T-helper 2 cell treated with Interferon-gamma antibody and Interleukin-4, amounts not matched to agents 100 ng/mL and 5 ng/mL, for 36 hours (primary cell): ENCODE measurements at regions not wholly inside any gene's neighbourhood (a gene's known extent, or its start where the extent isn't known, plus 50 kb on each side); places are given as distances from the start of the nearest gene placed in this dataset.
"Not testable (repeated sequence)": the region's sequence is repeated elsewhere in the genome, so short reads cannot be mapped to it uniquely, and the experiment has no call there.

Experiments
- intact Hi-C: fragments of 100-400 bp; cut with micrococcal nuclease; formaldehyde crosslinking; loops from one replicate; pipeline ENCODE4 v1.15.1; 2023

DNA sequence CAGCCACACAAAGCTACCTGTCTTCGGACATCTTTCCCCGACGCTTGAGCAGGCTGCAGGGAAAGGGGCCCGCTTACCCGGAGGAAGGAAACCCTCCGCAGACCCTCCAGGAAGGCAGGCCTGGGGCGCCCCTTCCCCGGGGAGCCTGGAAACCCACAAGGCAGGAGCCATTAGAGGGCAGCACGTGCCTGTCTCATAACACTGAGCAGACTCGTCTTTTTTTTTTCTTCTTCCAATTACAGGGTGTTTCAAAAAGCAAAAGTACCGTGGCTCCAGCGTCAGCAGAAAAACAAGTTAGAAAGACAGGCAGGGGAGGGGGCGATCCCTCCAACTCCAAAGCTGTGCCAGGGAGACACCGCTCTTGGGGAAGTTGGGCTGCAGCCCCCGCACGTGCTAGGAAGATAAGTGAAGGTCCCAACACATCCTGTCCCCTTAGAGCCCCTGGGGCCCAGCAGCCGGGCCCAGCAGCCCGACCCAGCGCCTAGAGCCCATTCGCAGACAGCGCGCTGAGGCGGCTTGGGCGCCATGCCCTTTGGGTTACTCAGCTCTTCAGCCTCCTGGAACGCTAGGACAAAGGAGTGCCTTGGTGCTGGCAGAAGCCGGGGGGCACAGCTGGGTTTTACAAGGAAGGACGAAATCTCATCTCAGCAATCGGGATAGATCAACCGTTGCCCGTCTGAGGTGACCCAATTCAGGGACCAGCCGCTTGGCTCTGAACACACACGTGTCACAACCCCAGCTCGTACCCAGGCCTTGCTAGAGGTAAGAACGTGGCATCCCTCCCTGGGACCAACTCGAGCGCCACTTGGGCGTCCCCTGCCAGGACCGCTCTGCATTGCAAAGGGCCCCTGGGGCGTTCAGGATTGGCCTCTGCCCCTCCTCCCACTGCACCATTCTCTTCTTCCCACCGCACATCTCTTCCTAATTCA is 136.3 kb downstream of the LY86 start:
- intact Hi-C loops: loop anchor here (1.0 kb wide), 2 partner anchors 48 to 518 kb away; no protein-coding TSS in a partner anchor

DNA sequence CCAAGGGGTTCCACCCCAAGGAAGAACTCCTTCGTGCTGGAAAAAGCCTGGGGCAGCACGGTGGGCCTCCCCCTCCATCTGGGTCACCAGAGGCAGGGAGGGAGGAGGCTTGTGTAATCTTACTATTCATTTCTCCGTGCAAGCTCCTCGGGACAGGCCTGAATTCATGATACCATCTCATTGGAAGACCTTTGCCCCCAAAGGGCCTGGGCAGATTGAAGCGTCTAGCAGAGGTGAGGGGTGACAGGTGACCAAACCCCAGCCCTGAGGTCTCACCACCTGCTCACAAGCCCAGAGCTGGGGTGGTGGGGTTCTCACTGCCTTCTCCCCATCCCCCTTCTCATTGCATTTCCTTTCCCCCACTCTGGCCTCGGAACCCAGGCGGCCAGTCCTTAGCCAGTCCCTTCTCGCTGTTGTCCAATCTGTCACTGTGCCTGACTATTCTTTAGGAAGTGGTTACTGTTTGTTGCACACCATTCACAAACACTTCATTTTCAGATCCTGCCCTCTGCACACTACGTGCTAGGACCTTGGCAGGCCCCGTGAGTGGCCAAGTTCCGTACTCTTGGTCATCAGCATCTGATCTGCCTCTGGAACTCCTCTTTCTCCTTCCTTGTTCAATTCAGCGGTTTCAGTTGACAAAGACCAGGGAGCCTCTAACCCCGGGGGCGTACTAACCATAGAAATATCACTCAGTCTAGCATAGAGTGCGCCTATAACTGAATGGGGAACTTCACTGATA is 137.1 kb downstream of the LY86 start:
- intact Hi-C loops: no loop called here

DNA sequence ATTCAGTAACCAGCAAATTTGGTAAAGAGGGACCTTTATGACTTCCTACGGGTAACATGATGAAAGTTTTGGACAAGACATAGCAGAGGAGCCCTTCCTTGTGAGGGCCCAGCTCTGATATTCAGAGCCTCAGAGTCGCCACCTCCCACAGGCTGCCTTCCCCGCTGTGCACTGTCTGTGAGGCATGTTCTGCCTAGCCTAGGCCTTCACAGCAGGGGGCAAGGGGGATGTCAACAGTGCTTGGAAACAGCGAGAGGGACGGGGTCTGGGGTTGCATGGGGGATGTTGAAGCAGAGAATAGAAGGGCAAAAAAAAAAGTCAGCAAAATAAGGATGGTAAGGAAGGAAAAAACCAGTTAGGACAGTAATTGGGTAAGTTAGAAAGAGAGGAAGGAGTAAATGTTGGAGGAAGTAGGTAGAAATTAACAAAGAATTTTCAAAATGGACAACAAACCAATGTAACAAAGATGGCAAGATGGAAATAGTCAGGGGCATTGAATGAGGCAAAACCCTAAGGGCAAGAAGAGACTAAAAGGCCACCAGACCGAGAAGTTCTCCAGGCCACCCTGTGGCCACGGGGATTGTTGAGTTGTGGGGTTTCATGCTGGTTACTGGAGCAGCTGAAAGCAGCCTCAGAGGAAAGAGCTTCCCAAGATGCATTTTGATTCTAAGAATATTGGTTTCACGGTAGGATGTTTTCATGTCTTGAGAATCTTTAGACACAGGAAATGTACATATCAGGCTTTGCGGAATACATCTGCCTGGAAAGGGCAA is 139.8 kb downstream of the LY86 start:
- intact Hi-C loops: no loop called here

DNA sequence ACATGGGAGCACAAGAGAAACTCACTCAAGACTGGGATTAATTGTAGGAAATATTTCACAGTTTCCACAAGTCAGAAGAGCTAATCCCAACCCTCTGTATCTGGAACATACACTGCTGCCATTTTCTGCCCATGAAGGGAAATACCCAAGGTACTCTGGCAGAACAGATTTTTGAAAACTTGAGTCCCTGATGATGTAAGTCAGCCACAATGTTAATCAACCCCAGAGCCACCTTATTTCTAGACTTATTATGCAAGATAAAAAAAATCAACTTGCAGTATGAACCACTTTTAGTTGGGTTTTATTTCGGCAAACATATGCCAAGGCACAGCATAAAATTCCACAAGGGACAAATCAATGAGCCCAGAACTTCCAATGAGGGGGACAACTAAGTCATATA is 141.5 kb downstream of the LY86 start:
- intact Hi-C loops: no loop called here

DNA sequence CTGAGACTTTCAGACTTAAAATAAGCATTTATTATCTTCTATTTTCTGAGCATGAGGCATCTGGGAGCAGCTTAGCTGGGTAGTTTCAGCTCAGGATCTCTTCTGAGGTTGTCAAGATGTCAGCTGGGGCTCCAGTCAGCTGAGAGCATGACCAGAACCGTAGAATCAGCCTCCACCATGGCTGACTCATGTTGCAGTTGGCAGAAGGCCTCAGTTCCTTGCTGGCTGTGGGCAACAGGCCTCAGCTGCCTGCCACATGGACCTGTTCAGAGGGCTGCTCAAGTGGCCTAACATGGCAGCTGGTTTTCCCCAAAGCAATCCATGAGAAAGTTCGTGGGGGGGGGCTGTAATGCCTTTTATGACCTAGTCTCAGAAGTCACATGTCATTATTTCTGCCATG is 142.3 kb downstream of the LY86 start:
- intact Hi-C loops: no loop called here

DNA sequence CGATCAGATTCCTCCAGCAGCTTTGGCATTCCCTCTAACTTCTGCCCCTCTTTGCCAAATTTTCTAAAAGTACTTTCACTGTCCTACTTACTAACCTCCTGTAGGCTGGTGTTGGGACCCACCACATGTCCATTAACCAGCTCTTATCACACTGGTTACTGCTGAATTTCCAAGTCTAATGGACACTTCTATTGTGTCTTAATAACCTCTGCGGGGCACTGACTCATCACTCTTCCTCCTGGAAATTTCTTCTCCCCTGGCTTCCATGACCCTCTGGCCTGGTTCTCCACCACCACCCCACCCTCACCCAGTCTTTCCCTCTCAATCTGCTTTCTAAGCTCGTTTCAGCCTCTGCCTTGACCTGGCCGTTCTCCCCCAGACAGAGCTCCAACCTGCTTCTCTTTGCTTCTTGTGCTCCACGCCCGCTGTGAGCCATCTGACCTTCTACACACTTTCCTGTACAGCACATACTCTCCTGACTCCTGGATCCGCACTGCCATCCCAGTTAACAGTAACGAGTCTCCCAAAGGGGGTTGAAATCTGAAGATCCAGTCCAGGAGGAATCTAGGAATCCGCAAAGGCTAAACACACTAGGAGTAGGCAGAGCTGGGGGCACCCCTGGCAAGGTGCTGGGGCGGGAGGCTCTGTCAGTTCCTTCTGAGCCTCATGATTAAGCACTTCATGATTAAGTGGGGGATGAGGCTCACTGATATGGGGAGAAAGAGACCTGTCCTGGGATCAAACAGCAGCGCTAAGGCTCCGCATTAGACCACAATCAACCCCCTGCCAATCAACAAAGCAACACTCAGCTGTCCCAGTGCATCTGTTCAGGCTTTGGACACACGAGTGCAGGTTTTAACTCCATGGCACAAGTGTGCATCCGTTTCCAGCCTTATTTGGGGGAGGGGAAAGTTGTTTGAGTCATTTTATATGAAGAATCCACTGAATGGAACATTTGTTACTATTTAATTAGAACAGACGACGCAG is 146.3 kb downstream of the LY86 start:
- intact Hi-C loops: no loop called here

DNA sequence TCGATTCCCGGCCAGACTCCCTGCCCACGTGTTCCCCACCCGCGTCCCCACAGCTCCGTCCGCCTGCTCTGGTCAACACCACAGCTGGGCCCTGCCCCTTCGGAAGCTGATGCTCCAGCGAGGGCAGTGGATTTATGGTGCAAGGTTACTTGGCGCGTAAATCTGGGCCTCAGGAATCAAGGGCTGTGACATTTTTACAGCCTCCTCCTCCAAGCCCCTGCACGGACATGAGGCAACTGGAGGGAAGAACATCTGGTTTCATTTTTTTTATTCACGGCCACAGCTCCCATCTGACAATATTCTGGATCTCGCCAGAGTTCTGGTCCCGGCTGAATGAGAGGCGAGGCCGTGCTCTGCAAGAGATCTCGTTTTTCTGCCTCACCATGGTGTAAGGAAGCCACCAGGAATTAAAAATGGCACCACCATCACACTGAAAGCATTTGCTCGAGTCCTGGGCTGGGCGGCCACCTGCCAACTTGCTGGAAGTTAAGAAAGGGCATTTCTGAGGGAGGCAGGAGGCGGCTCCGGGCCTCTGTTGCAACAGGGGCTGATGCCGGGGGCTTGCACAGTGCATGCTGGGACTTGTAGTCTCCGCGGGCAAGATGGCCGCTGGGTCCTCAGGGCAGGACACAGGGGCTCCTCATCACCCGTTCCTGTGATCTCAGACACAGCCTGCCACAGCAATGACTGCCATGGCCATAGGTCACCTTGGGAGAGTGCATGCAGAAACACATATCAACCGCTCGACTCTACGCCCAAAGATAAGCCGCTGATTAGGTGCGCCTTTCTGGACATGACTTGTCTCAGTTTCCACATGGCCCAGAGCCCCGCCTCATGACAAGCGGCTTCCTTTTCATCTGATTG is 148.5 kb downstream of the LY86 start:
- intact Hi-C loops: no loop called here

DNA sequence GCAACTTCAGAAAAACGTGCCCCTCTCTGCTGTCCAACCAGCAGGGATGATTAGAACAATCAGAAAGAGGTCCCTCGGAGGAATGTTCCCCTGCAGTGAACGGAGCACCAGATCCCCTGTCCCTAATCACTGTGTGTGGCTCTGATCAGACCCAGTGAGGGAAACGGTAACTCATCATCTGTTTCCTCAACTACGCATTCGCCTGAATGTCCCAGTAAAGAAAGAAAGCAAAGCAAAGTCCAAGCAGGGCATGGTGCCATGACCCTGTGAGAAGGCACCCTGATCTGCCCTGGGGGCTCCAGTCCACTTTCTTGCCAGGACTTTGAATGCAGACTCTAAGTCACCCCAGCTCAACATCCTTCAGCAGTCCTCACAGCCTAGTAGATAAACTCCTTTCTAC is 149.2 kb downstream of the LY86 start:
- intact Hi-C loops: no loop called here

DNA sequence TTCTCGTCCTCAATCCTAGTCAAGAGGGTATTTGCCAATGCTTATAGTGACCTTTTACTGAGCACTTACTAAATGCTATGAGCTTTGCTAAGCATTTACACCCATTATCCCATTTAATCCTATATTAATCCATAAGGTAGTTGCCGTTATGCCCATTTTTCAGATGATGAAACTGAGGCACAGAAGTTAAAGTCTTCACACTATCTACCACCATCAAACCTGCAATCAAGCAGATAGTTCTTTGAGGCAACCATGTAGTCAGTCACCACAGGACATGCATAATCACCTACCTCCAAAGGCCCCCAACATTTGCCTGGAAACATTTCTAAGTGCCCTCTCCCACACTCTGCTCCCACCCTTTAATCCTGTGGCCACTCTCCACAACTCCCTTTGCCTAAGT is 149.6 kb downstream of the LY86 start:
- intact Hi-C loops: no loop called here

DNA sequence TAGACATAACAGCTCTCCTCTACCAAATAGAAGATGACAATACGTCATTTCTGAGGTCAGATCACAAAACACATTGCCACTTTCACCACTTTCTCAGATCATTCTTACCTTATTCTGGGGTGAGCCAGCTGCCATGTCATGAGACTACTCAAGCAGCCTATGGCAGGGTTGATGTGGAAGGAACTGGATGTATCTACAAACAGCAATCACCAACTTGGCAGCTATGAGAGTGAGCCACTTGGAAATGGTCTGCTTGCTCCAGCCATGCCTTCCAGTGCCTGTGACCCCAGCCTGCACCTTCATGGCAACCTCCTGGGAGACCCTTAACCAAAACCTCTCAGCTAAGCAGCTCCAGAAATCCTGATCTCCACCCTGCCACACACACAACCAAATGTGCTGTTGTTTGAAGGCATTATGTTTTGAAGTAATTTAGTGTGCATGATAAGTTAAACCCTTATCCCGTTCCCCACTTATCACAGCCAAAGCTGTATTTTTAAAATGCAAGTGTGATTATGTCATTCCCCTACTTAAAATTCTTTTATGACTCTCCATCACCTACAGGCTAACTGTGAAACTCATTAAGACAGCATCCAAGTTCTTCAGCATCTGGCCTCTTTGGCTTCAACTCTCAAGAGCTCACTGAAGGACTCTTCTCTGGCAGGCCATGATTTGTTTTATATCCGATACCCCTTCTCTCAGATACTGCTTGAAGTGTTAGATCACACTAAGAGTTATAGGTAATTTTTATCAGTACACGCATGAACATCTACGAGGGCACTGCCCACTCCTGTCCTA is 150.6 kb downstream of the LY86 start:
- intact Hi-C loops: no loop called here

DNA sequence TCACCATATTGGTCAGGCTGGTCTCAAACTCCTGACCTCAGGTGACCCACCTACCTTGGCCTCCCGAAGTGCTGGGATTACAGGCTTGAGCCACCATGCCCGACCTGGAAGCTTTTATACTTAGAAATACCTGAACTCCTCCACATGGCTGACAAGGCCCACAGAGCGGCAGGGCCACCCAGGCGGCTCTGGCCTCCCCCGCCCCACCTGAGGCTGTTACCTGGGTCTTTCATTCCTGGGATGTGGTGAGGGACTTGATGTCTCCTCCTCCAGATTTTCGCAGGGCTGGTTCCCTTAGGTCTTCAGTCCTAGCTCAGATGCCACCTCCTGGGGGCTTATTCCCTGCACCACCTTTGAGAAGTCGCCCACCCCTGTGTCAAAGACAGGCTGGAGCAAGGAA is 152.1 kb downstream of the LY86 start:
- intact Hi-C loops: no loop called here

DNA sequence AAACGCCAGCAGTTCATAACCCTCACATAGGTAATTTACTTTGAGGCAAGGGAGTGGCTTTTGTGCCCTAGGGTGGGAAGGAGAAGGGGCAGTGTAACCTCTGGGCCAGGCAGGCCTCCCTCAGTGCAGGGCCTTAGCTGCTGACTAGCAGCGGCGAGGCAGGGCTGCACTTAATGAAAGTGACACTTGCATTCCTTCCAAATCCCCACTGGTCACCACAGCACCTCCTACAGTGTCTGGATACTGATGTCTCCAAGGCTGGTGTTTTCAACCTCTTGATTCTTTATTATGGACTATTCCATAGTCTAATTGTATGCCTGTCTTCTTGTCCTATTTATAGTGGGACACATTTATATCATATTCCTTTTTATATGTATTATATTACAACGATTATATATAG is 152.7 kb downstream of the LY86 start:
- intact Hi-C loops: no loop called here

DNA sequence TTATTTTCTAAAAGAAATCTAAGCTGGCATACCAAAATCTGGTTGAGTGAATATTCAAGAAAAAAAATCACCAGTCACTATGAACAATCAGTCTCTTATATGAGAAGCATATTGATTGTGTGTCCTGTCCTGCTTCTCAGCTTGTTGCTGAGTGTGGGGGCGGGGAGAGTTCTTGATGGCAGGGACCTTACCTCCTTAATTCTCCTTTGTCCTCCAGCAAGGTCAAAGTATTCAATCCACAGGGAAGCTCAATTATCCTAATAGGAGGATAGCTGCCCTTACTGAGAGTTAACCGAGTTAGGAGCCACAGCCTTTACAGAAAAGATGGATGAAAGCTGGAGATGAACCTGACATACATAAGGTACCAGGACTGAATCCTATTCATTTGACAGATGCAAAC is 154.0 kb downstream of the LY86 start:
- intact Hi-C loops: no loop called here

DNA sequence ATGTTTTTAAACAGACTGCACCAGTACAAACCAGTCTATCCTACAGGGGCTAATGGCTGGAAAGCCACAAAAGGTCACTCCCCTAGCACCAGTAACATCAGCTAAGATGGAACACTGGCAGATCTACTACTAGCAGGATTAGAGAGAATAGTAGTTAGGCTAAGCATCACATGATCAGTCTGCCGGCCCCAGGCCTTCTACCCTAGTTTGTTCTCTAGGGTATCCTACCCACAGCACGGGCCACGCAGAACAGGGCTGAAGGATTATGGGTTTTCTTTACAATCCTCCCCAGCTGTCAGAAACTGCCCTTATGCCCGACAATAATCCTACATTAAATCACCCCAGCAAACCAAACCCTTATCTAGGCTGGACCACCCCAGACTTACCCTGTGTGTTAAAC is 156.0 kb downstream of the LY86 start:
- intact Hi-C loops: no loop called here

DNA sequence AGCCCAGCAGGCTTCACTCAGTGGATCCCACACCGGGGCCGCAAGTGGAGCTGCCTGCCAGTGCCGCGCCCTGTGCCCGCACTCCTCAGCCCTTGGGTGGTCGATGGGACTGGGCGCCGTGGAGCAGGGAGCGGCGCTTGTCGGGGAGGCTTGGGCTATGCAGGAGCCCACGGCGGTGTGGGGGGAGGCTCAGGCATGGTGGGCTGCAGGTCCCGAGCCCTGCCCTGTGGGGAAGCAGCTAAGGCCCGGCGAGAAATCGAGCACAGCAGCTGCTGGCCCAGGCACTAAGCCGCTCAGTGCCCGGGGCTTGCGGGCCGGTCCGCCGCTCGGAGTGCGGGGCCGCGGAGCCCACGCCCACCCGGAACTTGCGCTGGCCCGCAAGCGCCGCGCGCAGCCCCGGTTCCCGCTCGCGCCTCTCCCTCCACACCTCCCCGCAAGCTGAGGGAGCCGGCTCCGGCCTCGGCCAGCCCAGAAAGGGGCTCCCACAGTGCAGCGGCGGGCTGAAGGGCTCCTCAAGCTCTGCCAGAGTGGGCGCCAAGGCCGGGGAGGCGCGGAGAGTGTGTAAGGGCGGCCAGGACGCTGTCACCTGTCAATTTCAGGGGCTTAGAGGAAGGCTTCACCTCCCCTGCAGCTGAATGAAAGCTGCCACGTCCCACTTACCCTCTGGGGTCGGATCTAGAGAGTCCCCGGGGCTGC is 157.3 kb downstream of the LY86 start:
- intact Hi-C loops: not testable (repeated sequence)

DNA sequence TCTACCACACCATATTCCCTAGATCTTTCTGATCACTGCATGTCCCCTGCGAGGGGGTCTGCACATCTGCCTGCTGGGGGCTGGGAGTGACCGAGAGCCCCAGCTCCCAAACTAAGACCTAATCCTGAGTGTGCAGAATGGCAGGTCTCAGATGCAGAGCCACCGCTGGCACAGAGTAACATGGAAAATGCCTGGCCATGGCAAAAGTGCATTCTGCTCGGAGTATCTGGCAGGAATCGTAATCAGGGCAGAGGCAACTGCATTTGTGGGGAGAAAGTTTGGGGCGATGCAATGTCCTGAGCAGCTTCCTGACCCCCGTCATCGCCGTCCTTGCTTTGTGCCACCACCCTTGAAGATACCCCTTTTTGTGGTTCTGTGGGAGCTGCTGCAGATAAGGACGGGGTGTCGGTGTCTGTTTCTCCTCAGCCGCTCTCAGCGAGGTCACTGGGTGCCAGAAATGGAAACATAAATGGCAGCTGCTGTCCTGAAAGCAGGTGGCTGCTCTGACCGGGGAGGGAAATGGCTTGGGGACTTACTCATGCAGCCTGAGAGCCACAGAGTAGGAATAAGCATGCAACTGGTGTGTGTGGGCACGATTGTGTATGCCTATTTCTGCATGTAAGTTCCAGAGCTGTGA is 157.9 kb downstream of the LY86 start:
- intact Hi-C loops: no loop called here

DNA sequence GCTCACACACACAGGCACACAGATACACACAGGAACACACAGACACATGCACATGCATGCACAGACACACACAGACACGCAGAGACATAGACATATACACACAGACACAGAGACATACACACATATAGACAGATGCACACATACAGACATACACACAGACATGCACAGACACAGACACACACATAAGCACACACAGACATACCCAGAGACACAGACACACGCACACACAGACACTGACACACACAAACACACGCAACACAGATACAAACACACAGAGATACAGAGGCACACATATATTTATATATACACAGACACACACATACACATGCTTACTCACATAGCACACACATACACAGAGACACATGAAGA is 158.4 kb downstream of the LY86 start:
- intact Hi-C loops: no loop called here

DNA sequence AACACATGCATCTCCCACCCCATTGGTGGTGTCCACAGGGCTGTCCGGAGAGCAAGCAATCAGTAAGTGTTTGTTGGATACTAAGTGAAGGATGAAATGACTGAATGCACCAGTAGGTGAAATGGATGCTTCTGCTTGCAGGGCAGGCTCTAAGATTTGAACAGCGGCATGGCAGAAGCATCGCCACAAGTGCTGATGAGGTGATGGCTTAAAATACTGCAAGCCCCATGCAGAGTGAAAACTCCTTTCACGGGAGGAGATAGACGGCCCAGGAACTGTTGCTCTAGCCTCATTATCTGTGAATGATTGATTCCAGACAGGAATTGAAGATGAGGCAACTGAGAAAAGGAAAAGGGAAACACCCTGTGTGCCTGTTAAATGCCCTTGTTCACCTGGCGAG is 158.9 kb downstream of the LY86 start:
- intact Hi-C loops: no loop called here
